Medulla oblongata (tissue), 1 donor: ENCODE measurements at regions not wholly inside any gene's neighbourhood (a gene's known extent, or its start where the extent isn't known, plus 50 kb on each side); places are given as distances from the start of the nearest gene placed in this dataset.

Experiments used
- DNase-seq: peaks from one replicate; pipeline ENCODE4 v3.0.0-alpha.2; 2015; ENCODE audit errors: extremely low spot score

- DNase-seq: no peak
These were observed 76.5 kb upstream of the ADRB1 start for GRCh38 chr10:113967126-113967525.

- DNase-seq: no peak
These were observed 73.0 kb upstream of the ADRB1 start for GRCh38 chr10:113970641-113971040.

- no peak for DNase-seq
These were observed 72.2 kb upstream of the ADRB1 start for GRCh38 chr10:113971349-113971973.

GRCh38 chr10:113977174-113977573 lies 66.5 kb upstream of the ADRB1 start:
- DNase-seq: no peak

- peak; percentile 83 for DNase-seq
These were observed 64.9 kb upstream of the ADRB1 start for GRCh38 chr10:113978802-113979201.

GRCh38 chr10:113979409-113979808 lies 64.3 kb upstream of the ADRB1 start:
- peak; percentile 56 for DNase-seq

GRCh38 chr10:113980408-113981087 lies 63.1 kb upstream of the ADRB1 start:
- DNase-seq: no peak

GRCh38 chr10:113982296-113982695 lies 61.4 kb upstream of the ADRB1 start:
- no peak for DNase-seq

- no peak for DNase-seq
These were observed 60.9 kb upstream of the ADRB1 start for GRCh38 chr10:113982769-113983168.

GRCh38 chr10:113983552-113983951 lies 60.1 kb upstream of the ADRB1 start:
- DNase-seq: no peak

- no peak for DNase-seq
These were observed 58.3 kb upstream of the ADRB1 start for GRCh38 chr10:113985297-113985844.

GRCh38 chr10:113986316-113986715 lies 57.4 kb upstream of the ADRB1 start:
- no peak for DNase-seq

GRCh38 chr10:113987156-113987555 lies 56.5 kb upstream of the ADRB1 start:
- no peak for DNase-seq

GRCh38 chr10:113987805-113988204 lies 55.9 kb upstream of the ADRB1 start:
- DNase-seq: peak; percentile 60

- DNase-seq: no peak
These were observed 55.1 kb upstream of the ADRB1 start for GRCh38 chr10:113988535-113988934.

GRCh38 chr10:113991091-113991860 lies 52.4 kb upstream of the ADRB1 start:
- no peak for DNase-seq

GRCh38 chr10:113992471-113993011 lies 51.1 kb upstream of the ADRB1 start:
- no peak for DNase-seq

- DNase-seq: peak; percentile 45
These were observed 50.1 kb upstream of the ADRB1 start for GRCh38 chr10:113993489-113993991.
